ENCODE measurements at regions not wholly inside any gene's neighbourhood (a gene's known extent, or its start where the extent isn't known, plus 50 kb on each side); places are given as distances from the start of the nearest gene placed in this dataset.
A peak's percentile ranks its signal among the peaks of the same experiment; 100 is the strongest.

DNA sequence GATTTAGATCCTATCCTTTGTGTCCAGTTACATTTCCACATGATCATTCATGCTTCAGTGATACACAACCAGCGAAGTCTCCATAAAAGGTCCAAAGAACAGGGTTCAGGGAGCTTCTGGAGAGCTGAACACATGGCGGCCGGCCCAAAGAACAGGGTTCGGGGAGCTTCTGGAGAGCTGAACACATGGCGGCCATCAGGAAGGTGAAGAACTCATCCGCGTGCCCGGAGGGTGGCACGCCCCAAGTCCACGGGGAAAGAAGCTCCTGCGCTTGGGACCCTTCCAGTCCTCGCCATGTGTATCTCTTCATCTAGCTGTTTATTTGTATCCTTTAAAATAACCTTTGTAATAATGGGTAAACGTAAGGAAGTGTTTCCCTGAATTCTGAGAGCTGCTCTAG, 91.9 kb upstream of the FLRT2 start:
- no peak for DNase-seq (ENCODE audit: low spot score)

DNA sequence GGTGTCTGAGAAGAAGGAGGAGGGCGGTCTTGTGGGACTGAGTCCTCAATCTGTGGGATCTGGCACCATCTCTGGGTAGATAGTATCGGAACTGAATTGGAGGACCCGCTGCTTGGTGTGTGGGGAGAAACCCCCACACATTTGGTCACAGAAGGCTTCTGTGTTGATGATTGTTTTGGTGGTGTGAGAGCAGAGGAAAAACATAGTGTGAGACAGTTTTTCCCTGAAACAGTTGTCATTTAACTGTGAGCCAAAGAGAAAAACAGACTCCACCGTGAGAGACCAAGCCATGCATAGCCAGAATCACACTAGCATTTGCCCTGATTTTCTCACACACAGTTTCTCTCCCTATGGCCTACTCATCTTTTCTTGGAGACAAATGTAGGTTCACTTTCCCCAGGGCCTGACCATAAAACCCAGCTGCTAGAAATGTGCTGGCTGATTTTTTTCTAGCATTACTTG, 91.4 kb upstream of the FLRT2 start:
- DNase-seq (ENCODE audit: low spot score): no peak

DNA sequence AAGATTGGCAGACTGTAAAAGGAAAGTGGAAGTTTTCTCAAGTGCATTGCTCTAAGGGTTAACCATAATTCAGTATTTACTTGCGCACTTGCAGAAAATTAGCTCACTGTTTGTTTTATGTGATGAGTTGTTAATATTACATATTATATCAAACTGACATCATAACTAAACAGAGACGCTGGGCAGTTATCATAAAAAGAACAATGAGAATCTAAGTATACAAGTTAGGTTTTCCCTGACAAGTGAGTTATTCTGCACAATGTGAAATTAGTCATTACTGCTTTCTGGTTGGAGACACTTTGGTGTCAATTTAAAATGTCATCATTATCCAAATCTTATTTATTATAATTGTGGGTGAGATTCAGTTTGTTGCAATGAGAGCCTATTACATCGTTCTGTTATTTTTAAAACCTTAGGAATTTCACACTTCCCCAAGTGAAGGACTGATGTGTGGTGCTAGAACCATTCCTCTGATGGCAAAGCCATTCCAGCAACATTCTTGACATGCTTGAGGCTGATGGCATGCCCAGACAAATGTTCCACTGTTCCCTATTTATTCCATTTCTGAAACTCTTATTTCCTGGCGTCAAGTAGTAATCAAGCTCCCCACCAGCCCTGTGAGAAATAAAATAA, 90.1 kb upstream of the FLRT2 start:
- DNase-seq (ENCODE audit: low spot score): peak; percentile 31

DNA sequence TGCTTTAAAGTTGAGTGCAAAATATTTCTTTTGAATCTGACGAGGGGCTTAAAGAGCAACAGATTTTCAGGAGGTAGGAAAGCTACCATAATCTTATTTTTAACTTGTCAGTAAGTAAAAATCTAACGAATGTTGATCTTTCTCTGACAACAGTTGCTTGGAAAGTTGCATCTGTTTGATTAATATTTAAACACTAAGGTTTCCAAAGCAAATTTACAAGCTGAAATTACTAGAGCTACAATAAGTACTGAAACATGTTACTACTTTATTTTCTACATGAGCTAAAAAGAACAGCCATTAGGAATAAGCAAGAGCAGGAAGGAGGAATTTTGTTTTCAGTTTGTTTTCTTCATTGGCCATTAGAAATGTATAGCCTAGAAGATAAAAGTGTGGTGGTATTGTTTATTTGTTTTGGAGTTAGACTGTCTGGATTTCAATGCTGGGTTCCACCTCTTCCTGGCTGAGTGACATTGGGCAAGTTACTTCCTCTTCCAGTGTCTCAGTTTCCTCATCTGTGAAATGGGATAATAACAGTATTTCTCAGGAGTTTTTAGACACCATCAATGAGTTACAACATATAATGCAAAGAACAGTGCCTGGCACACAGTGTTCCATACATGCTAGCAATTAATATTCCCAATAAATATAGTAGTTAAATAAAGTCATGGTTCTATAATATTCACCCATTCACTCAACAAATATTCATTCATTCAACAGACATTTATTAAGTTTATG, 87.9 kb upstream of the FLRT2 start:
- no peak for DNase-seq (ENCODE audit: low spot score)

DNA sequence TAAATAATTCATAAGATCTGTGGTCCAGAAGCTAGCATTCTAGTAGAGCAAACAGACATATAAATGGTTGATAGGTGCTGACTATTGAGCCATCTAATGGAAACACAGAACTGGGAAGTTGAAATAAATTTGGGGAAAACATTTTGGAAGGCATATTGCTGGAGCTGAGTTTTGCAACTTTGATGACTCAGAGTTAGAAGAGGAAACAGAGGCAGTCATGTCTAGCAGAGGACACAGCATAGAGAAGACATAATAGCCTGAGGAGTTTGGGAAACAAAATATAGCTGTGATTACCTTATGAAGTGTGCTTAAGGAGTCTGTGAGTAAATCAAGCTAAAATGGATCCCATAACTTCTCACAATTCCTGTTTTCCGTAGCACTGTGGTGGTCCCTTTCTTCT, 86.9 kb upstream of the FLRT2 start:
- no peak for DNase-seq (ENCODE audit: low spot score)

DNA sequence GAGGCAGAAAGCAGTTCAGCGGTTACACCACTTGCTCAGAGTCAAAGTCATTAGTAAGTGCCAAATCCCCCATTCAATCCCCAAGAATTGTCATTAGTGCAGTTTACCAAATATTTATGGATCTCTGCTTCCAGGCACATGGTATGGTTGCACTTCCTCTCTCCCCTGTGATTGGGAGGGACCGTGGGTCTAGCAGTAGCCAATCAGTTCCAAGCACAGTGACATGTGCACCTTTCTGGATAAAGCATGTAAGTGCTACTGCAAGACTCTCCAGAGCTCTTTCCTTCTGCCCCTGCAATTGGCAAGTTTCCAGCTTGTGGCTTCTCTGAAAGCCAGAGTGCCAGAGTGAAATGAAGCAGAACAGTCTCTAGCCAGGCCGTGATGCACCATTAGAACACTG, 85.3 kb upstream of the FLRT2 start:
- DNase-seq (ENCODE audit: low spot score): no peak

DNA sequence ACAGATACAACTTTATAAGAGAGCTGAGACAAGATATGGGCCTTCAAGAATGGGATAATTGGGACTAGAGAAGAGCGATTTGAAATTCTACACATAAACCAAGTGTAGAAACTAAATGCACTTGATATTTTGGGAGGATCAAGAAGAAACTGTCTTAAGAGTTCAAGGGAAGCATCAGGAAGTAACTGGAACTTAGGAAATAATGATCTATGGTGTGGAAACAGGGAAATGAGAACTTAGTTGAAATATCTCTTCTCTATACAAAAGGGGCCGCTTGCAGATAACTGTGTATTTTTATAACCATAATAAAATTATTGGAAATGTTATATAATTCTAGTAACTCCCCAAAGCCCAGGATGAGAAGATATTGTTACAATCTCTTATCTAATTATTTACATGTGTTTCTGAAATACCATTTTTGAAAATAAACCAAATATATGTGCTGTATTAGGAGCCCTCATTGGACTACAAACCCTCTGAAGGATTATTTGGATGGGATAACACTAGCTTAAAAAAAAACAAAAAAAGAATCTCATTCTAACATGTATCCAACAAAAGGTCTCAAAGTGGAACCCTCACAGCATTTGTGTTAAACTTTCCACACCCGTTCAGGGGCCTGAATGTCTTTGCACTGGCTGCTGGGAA, 84.7 kb upstream of the FLRT2 start:
- DNase-seq (ENCODE audit: low spot score): no peak

DNA sequence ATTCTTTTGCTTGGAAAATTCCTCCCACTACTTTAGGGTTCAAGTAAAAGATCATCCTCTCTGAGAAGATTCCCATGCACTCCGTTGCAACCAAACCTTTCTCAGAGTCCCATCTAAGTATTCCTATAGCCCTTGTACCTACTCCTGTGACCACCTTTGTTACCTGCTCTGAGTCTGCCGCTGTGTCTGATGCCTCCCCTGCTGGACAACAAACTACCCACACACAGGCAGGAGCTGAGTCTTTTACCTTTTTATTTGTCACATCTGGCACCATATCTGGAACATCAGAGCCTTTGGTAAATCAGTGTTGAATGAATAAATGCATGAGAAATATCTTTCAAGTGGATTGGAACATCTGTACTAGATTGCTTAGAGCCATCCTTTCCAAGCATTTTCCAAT, 82.1 kb upstream of the FLRT2 start:
- DNase-seq (ENCODE audit: low spot score): no peak

DNA sequence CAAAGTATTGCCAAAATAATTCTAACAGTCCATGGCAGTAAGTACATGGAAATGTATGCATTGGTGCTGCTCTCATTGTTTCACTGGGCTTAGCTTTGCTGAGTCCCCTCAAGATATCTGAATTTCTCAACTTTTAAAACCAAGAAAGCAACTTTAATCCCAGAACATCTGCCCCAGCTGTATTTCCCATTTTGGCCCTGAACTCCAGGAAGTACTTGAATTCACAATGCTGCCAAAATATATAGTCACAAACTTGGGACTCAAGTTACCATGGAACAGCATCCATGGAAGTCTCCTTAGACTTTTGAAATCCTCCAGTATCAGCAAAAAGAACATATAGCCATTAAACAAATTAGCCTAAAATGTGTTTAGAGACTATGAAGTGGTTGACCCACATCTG, 78.5 kb upstream of the FLRT2 start:
- DNase-seq (ENCODE audit: low spot score): no peak

DNA sequence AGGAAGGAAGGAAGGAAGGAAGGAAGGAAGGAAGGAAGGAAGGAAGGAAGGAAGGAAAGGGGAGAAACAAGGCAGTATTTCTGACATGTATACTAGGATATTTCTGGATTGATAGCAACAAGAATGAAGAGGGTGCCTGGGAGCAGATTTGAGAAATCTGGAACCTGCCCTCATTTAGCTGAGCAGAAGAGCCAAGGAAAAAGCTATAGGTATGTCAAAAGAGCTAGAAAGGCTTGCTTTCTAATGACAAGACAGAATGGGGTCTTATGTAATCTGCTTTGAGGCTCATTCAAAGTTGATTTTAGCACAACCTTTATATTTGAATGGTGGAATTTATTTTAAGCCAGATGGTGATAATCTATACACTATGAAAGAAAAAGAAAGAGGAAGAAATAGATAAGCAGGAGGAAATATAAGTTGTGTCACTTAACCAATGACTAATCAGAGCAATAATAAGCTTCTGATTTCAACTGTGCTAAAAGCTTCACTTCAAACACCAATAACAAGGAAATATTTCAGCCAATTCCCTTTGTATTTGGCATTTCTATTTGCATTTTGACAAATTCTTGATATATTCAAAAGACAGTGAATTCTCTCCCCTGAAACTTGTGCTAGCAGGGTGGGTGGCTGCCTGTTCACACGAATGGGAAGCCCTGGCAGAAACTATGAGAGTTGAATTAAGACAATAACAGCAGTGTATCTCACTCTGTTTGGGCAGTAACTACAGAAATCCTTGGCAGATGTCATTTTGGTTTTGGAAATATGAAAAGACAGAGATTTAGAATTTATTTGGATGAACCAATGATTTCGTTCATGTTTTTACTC, 76.3 kb upstream of the FLRT2 start:
- no peak for DNase-seq (ENCODE audit: low spot score)

DNA sequence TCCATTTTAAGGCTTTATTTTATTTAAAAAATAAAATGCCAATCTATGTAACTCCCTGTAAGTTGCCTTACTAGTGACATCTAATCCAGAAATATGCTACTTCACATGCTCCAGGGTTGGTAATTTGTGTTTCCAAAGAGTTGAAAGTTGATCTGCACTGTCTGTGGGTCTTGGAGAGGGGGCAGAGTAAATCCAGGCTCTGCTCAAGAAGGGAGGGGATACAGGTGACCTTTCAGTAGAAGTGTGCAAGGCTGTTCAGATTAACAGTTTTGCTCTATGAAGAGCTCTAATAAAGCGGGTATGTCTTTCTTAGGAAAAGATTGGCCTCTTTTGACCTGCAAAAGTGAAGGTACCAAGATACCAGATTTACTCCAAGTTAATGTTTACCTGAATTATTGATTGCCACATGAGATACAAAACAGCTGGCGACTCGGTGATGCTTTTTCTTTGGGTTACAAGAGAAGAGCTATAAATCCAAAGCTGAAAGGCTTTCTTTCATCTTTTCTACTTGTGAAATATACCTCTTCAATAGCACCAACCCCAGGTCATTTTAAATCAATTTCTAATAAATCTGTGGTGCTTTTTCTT, 75.6 kb upstream of the FLRT2 start:
- DNase-seq (ENCODE audit: low spot score): no peak

DNA sequence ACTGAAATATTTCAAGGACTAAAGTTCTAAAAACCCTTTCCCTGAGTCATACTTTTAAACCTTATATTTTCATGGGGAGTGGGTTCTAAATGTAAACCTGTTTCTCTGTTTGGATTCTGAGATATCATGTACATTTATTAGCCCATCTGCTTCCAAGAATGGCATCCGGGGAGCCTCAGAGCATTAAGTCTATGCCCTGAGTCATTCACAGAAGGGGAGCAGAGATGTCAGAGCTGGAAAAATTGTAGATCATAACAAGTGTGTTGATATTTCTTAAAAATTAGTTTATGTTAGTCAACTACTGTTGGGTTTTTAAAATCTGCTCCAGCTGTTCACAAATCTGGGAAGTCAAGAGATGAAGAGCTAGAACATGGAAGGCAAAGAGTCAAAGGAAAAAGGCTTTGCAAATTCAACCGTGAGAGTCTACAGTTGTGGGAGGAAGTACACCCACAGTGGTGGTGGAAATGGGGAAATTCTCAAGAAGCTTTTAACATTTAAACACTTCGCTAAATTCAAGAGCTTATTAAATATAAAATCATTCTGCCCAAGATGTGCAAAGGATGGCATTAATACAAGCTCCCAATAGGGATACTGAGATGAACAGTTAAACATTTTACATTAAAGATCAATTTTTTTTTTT, 70.5 kb upstream of the FLRT2 start:
- no peak for DNase-seq (ENCODE audit: low spot score)

DNA sequence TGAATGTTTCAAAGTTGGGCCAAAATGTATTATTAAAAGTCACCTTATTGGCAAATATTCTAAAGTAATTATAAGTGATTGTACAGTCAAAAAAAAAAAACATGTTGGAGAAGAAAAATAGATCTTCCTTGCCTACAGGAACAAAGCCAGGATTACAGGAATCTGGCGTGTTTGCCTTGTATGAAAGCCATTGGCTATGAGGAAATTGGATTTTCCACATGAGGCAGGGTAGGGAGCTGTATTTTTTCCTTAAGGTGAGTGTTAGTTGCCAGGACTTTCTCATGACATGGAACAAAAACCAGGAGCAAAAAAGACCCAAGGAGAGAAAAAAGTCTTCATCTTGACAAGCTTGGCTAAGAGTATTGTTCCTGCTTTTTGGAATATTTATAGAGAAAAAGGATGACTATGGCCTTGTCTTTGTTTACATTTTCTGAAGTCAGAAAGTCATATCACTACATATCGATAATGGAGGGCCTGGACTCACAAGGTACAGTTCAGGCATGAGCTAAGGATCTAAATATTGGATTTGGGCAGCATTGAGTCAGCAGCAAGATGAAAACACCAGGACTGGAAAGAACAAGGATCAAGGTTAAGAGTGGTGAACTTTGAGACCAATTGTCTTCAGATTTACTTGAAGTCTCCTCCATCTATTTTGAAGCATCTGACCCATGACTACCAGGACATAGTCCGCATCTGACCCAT, 68.4 kb upstream of the FLRT2 start:
- DNase-seq (ENCODE audit: low spot score): no peak

DNA sequence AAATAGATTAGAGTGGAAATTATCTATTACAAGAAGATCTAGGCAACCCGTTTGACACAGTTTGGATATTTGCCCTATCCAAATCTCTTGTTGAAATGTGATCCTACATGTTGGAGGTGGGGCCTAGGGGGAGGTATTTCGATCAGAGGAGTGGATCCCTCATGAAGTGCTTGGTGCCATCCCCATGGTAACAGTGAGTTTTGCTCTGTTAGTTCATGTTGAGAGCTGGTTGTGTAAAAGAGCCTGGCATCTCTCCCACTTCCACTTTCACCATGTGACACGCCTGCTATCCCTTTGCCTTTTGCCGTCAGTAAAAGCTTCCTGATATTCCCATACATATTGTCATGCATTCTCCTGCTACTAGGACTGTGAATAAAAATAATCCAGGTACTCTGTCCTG, 66.4 kb upstream of the FLRT2 start:
- DNase-seq (ENCODE audit: low spot score): no peak

DNA sequence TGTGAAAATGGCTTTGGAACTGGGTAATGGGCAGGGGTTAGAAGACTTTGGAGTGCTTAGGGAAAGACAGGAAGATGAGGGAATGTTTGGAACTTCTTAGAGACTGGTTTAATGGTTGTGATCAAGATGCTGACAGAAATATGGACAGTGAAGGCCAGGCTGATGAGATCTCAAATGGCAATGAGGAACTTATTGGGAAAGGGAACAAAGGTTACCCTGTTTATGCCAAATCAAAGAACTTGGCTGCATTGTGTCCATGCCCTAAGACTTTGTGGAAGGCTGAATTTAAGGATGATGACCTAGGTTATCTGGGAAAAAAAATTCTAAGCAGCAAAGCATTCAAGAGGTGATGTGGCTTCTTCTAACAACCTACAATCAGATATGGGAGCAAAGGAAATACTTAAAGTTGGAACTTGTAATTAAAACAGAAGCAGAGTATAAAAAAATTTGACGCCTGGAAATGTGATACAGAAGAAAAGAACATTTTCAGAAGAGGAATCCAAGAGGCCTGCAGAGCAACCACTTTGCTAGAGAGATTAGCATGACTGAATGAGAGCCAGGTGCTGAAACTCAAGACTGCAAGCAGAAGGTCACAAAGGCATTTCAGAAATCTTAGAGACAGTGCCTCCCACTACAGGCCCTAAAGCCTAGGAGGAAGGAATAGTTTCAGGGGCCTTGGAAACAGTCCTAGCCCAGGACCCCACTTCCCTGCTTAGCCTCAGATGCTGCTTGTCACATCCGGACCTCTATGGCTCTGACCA, 65.6 kb upstream of the FLRT2 start:
- DNase-seq (ENCODE audit: low spot score): no peak

DNA sequence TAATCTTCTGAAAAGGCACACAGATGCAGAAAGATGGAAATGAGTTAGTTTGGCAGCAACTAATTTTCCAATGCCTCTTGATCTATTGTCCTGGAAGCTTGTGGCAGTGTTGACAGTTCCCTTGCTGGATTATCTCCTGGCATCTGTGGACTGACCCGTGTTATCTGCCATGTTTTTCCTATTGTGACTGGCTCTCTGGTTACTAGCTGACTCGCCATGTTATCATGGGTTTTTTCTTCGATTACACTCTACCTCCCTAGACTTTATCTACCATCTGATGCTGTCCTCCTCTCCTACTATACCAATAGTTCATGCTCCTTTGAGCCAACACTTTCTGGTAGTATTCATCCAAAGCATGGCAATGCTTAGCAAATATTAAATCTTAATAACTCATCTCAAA, 63.3 kb upstream of the FLRT2 start:
- no peak for DNase-seq (ENCODE audit: low spot score)

DNA sequence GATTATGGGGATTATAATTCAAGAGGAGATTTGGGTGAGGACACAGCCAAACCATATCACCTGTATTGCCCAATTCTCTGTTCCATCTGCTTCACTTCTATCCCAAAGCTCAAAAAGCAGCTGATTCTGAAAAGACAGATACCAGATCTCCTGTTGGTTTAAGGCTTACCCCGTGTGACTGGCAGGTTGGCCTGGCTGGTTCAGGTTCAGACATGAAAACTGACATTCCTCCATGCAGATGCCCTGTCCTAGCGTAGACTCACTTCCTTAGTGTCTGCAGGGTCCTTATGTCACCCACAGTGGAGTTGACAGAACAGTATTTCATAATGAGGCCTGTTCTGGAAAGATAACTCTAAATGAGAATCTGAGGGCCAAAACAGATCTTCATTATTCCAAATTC, 61.1 kb upstream of the FLRT2 start:
- no peak for DNase-seq (ENCODE audit: low spot score)

DNA sequence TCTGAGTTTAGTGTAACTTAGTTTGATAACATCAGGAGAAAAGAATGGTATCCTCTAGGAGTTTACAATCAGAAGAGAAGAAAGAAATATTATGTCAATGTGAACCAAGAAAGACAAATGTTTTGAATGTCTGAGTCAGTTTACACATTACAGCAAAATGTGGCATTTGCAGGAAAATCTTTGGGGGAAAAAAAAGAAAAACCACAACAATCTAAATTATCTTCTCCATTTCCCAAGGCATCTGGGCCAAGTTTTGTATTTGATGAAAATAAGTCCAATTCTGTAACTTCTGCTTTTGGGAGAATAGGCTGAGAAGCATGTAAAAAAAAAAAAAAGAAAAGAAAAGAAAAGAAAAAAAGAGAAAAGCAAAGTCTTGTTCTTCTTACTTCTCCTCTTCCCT, 58.8 kb upstream of the FLRT2 start:
- DNase-seq (ENCODE audit: low spot score): no peak

DNA sequence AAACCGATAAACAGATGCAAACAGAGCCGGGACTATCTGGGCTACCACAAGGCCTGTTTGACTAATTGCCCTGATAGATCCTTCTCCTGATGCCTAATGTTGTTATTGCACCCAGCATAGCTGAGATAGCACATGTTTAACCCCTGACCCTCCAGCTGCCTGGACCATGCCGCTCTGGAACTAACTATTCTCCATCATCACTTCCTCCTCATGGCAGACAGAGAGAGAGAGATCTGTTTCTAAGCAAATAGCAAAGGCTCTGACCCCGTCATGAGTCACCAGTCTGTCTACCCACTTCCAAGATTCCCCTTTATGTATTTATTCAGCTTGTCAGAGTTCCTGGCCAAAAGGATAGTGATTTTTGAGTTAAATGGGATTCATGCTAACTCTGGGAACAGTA, 58.2 kb upstream of the FLRT2 start:
- DNase-seq (ENCODE audit: low spot score): peak; percentile 53

DNA sequence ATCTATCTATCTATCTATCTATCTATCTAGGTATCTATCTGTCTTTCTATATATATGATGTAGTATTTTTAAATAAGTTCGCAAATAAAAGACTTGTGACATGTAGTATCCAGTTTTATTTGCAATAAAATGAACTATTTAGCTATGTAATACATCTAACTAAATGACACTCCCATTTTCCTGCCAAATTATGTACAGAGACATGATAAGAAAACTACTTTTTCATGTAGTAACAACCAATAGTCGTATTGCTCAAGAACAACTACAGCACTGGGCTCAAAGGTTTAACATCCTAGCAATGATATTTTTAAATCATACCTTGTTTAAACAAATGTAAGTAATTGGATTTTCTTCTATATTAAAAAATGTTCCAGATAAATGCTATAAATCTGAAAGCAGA, 55.5 kb upstream of the FLRT2 start:
- DNase-seq (ENCODE audit: low spot score): no peak

Data from COLO829 (cell line).